GM12878 (cell line): ENCODE measurements at regions not wholly inside any gene's neighbourhood (a gene's known extent, or its start where the extent isn't known, plus 50 kb on each side); places are given as distances from the start of the nearest gene placed in this dataset.

Experiments
- ATAC-seq: fragments of 200-7000 bp; cut with Tn5 transposase; 3 replicates; pipeline ENCODE4 v1.9.1; 2020; ENCODE audit warnings: mild to moderate bottlenecking, moderate library complexity
- BruUV-seq: library from RNA; stranded (reverse); fragments of 400-500 nt; replicated peaks from 2 replicates; lab custom pipeline; 2021; lab: Mats Ljungman, UMichigan
- CTCF ChIA-PET: fragments of 300-600 bp; sonication (Branson Sonifier 250); formaldehyde crosslinking; extraction: SDS; loops from one replicate; lab custom pipeline; 2021; ENCODE audit warnings: inconsistent platforms; lab: Yijun Ruan, JAX
- POLR2A ChIA-PET: fragments of 350-600 bp; formaldehyde crosslinking; extraction: SDS; loops from one replicate; lab custom pipeline; 2021; ENCODE audit warnings: inconsistent platforms; lab: Charles Lee
- RAD21 ChIA-PET: fragments of 300-600 bp; sonication (Branson Sonifier 250); formaldehyde crosslinking; loops from one replicate; lab custom pipeline; 2023; ENCODE audit warnings: antibody characterized with exemption; ENCODE audit not compliant: unreplicated experiment; lab: Charles Lee
- SMC1A ChIA-PET: fragments of 300-600 bp; sonication (Branson Sonifier 250); formaldehyde crosslinking; loops from one replicate; lab custom pipeline; 2023; ENCODE audit not compliant: unreplicated experiment, uncharacterized antibody; lab: Charles Lee
- DNase-seq: peaks from one replicate; pipeline ENCODE4 v3.0.0-alpha.2; 2011; ENCODE audit warnings: low read depth, low spot score
- FAIRE-seq: peaks from 3 replicates; lab custom pipeline; 2011; peaks lifted over from hg19 to GRCh38; lab: Jason Lieb, UNC
- H2AFZ ChIP-seq: 2 replicates; pipeline ENCODE4 v1.6.0; 2011; ENCODE audit warnings: low read depth, low read length, control low read depth; ENCODE audit not compliant: control insufficient read depth
- H3K27ac ChIP-seq: 2 replicates; pipeline ENCODE4 v1.5.1; 2011; ENCODE audit warnings: control low read depth; ENCODE audit not compliant: control insufficient read depth, insufficient read depth
- H3K27me3 ChIP-seq, 2 experiments: replicated peaks in 1 of 2; 2 replicates each; pipeline versions ENCODE4 v1.6.0 to v1.6.1; 2011; ENCODE audit warnings: low read length in 1 of 2; ENCODE audit not compliant: control insufficient read depth in 2 of 2, insufficient read depth in 2 of 2
- H3K36me3 ChIP-seq, 2 experiments: 2 replicates each; pipeline ENCODE4 v1.5.1; 2011; ENCODE audit warnings: low read length in 1 of 2; ENCODE audit not compliant: control insufficient read depth in 2 of 2, insufficient read depth in 2 of 2
- H3K4me1 ChIP-seq: 2 replicates; pipeline ENCODE4 v1.6.1; 2011; ENCODE audit warnings: mild to moderate bottlenecking, low read length, moderate library complexity, mixed read lengths; ENCODE audit not compliant: control insufficient read depth, insufficient read depth
- H3K4me2 ChIP-seq: 2 replicates; pipeline ENCODE4 v1.6.0; 2011; ENCODE audit warnings: control low read depth; ENCODE audit not compliant: control insufficient read depth, insufficient read depth
- H3K4me3 ChIP-seq: fragments of 200-600 bp; sonication (generic); 2 replicates; pipeline ENCODE4 v1.5.1; 2016
- H3K79me2 ChIP-seq: 2 replicates; pipeline ENCODE4 v1.6.0; 2011; ENCODE audit warnings: low read length; ENCODE audit not compliant: control insufficient read depth, insufficient read depth
- H3K9ac ChIP-seq: 2 replicates; pipeline ENCODE4 v1.8.0; 2011; ENCODE audit warnings: low read length, control low read depth, mixed read lengths; ENCODE audit not compliant: control insufficient read depth, insufficient read depth
- H3K9me3 ChIP-seq: replicated peaks from 3 replicates; pipeline ENCODE4 v1.5.1; 2011; ENCODE audit warnings: mild to moderate bottlenecking, low read length; ENCODE audit not compliant: control insufficient read depth, insufficient read depth
- H4K20me1 ChIP-seq: 2 replicates; pipeline ENCODE4 v1.6.0; 2011; ENCODE audit not compliant: control insufficient read depth, insufficient read depth
- BMI1 ChIP-seq: fragments of 450-650 bp; IDR thresholded peaks from 2 replicates; pipeline ENCODE4 v1.6.1; 2016; ENCODE audit warnings: mild to moderate bottlenecking, moderate library complexity, borderline replicate concordance
- CHD2 ChIP-seq: IDR thresholded peaks from 2 replicates; pipeline ENCODE4 v1.6.1; 2011; ENCODE audit warnings: low read depth, low read length, improper control_type of control experiment, borderline replicate concordance
- EED ChIP-seq: sonication (generic); IDR thresholded peaks from 2 replicates; pipeline ENCODE4 v1.6.1; 2016; ENCODE audit warnings: antibody characterized with exemption, low read depth
- FOS ChIP-seq: IDR thresholded peaks from 3 replicates; pipeline ENCODE4 v1.6.1; 2011; ENCODE audit warnings: borderline replicate concordance; ENCODE audit not compliant: insufficient read length; ENCODE audit errors: extremely low read depth
- HCFC1 ChIP-seq: fragments of 150-350 bp; IDR thresholded peaks from 2 replicates; pipeline ENCODE4 v1.6.1; 2014; ENCODE audit warnings: low read length
- MLLT1 ChIP-seq: fragments of 450-650 bp; IDR thresholded peaks from 2 replicates; pipeline ENCODE4 v1.6.1; 2016; ENCODE audit warnings: mild to moderate bottlenecking
- NR2F1 ChIP-seq: fragments of 450-650 bp; conservative IDR thresholded peaks from 2 replicates; pipeline ENCODE4 v1.6.1; 2017; ENCODE audit warnings: mild to moderate bottlenecking
- SIX5 ChIP-seq: IDR thresholded peaks from 2 replicates; pipeline ENCODE4 v1.6.1; 2011; ENCODE audit warnings: mild to moderate bottlenecking, low read depth, low read length, moderate library complexity; ENCODE audit not compliant: severe bottlenecking
- TCF12 ChIP-seq: IDR thresholded peaks from 2 replicates; pipeline ENCODE4 v1.6.1; 2011; ENCODE audit warnings: low read depth, mild to moderate bottlenecking, low read length
- YY1 ChIP-seq: IDR thresholded peaks from 2 replicates; pipeline ENCODE4 v1.6.1; 2011; ENCODE audit warnings: low read depth, mild to moderate bottlenecking, low read length
- ZBTB33 ChIP-seq: fragments of 450-650 bp; IDR thresholded peaks from 2 replicates; pipeline ENCODE4 v1.6.1; 2017; ENCODE audit warnings: mild to moderate bottlenecking
- ZNF274 ChIP-seq: IDR thresholded peaks from one replicate; pipeline ENCODE4 v1.8.0; 2011; ENCODE audit not compliant: insufficient read length, insufficient read depth
- WGBS: methylation state at CpG from one replicate; pipeline ENCODE4 v1.1.6; 2016; ENCODE audit warnings: low lambda C conversion rate; ENCODE audit not compliant: insufficient replicate concordance, insufficient coverage; ENCODE audit errors: missing lambda C conversion rate; 5-methylcytosine and 5-hydroxymethylcytosine counted together
- in situ Hi-C: fragments of 300-500 bp; cut with MboI; formaldehyde crosslinking; loops from 9 replicates; pipeline ENCODE4 v1.14.3; 2018; ENCODE audit warnings: mixed read lengths
- intact Hi-C: fragments of 100-400 bp; cut with micrococcal nuclease; formaldehyde crosslinking; loops from one replicate; pipeline ENCODE4 v1.14.2; 2022; ENCODE audit not compliant: unreplicated experiment
- TF ChIP-seq, protein P1 (sequence below): fragments of 450-650 bp; IDR thresholded peaks from 2 replicates; pipeline ENCODE4 v1.6.1; 2017; ENCODE audit warnings: mild to moderate bottlenecking, moderate library complexity

DNA sequence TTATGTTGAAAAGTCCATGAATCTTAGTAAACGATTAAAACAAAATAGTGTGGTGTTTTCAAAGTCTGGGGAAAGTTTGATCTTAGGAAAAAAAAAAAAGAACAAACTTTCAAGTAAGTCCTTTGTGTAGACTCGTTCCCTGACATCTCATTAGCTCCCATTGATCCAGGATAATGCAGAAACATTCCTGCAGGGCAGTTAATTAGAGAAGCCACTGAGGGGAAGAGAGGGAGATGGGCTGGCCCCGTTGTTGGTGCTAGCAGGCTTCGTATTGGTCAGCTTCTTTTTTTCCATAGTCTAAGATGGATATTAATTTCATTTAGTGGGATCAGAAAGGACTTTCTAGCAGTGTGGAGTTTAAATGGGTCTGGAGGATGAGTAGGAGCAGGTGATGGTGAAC lies 340.2 kb downstream of the DRD1 start:
- Histone ChIP-seq H3K4me3 (no peak overlapping the region), H4K20me1 (no peaks in the 10 kb centered on the region), H3K36me3 (no peaks in the 10 kb centered on the region), H2AFZ (no peak overlapping the region), H3K9me3 (no peaks in the 10 kb centered on the region), H3K9ac (no peak overlapping the region), H3K27ac (no peak overlapping the region), H3K27me3 (peaks cover 0 to 2% of the 10 kb centered on the region in 2 experiments; a peak in 1 of 4 replicates), H3K79me2 (no peaks in the 10 kb centered on the region), H3K4me1 (no peaks in the 10 kb centered on the region), H3K4me2 (no peak overlapping the region)
- FAIRE-seq (no peak), ATAC-seq (no peak), DNase-seq (no peak)
- CTCF ChIA-PET: interaction anchor here (0.6 kb wide), 1 partner anchor 66 kb away, joined by 3 read pairs; no protein-coding TSS in a partner anchor
- in situ Hi-C loops: no loop called here
- WGBS: 2% methylated on average over 4 of the region's 4 CpGs
- SMC1A ChIA-PET: no interaction called here
- POLR2A ChIA-PET: no interaction called here
- intact Hi-C loops: no loop called here
- no TSS peak for BruUV-seq
- RAD21 ChIA-PET: no interaction called here
- TF ChIP-seq HCFC1 (no peak), NR2F1 (no peak), SIX5 (no peak), ZNF274 (no peak), CHD2 (no peak), EED (no peak), TCF12 (no peak), FOS (no peak)

DNA sequence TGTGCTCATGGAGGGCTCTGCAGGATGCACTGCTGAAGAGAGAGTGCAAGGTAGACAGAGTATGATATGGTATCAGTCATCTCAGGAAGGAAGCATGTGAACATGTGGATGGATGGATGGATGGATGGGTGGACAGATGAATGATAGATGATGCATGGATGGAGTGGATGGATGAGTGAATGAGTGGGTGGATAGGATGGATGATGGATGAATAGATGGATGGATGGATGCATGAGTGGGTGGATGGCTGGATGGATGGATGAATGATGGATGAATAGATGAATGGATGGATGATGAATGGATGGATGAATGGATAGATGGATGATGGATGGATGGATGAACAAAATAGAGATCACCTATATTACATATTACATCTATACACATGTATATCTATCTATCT lies 341.3 kb downstream of the DRD1 start:
- no peak for FAIRE-seq
- Histone ChIP-seq H3K4me2 (no peak overlapping the region), H3K4me3 (no peak overlapping the region), H3K9me3 (no peaks in the 10 kb centered on the region), H3K27ac (no peak overlapping the region), H2AFZ (no peak overlapping the region), H4K20me1 (no peaks in the 10 kb centered on the region), H3K36me3 (no peaks in the 10 kb centered on the region), H3K27me3 (peaks cover 0 to 2% of the 10 kb centered on the region in 2 experiments; a peak in 1 of 4 replicates), H3K4me1 (no peaks in the 10 kb centered on the region), H3K79me2 (no peaks in the 10 kb centered on the region), H3K9ac (no peak overlapping the region)
- intact Hi-C loops: no loop called here
- no peak for ATAC-seq
- ChIA-PET POLR2A (no interaction called here), SMC1A (no interaction called here), RAD21 (no interaction called here), CTCF (no interaction called here)
- DNase-seq: no peak
- BruUV-seq: no TSS peak
- in situ Hi-C loops: no loop called here
- TF ChIP-seq, protein P1, sequence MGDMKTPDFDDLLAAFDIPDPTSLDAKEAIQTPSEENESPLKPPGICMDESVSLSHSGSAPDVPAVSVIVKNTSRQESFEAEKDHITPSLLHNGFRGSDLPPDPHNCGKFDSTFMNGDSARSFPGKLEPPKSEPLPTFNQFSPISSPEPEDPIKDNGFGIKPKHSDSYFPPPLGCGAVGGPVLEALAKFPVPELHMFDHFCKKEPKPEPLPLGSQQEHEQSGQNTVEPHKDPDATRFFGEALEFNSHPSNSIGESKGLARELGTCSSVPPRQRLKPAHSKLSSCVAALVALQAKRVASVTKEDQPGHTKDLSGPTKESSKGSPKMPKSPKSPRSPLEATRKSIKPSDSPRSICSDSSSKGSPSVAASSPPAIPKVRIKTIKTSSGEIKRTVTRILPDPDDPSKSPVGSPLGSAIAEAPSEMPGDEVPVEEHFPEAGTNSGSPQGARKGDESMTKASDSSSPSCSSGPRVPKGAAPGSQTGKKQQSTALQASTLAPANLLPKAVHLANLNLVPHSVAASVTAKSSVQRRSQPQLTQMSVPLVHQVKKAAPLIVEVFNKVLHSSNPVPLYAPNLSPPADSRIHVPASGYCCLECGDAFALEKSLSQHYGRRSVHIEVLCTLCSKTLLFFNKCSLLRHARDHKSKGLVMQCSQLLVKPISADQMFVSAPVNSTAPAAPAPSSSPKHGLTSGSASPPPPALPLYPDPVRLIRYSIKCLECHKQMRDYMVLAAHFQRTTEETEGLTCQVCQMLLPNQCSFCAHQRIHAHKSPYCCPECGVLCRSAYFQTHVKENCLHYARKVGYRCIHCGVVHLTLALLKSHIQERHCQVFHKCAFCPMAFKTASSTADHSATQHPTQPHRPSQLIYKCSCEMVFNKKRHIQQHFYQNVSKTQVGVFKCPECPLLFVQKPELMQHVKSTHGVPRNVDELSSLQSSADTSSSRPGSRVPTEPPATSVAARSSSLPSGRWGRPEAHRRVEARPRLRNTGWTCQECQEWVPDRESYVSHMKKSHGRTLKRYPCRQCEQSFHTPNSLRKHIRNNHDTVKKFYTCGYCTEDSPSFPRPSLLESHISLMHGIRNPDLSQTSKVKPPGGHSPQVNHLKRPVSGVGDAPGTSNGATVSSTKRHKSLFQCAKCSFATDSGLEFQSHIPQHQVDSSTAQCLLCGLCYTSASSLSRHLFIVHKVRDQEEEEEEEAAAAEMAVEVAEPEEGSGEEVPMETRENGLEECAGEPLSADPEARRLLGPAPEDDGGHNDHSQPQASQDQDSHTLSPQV: no peak
- TF ChIP-seq YY1 (no peak), ZBTB33 (no peak), MLLT1 (no peak), BMI1 (no peak)
